ENCODE measurements at regions not wholly inside any gene's neighbourhood (a gene's known extent, or its start where the extent isn't known, plus 50 kb on each side); places are given as distances from the start of the nearest gene placed in this dataset.

GRCh38 chr14:83714151-83714550, 1815.8 kb upstream of the FLRT2 start:
- no peak for TF ChIP-seq POLR2A (IDR thresholded peaks at IDR 0.05; ENCODE audit: low read depth, low read length)
- no peak for TF ChIP-seq POLR2AphosphoS5 (IDR thresholded peaks at IDR 0.05; ENCODE audit: low read depth, low read length)
